Liver (tissue), 8 donors: ENCODE measurements at regions not wholly inside any gene's neighbourhood (a gene's known extent, or its start where the extent isn't known, plus 50 kb on each side); places are given as distances from the start of the nearest gene placed in this dataset.

Source experiments
- DNase-seq: peaks from one replicate; pipeline ENCODE4 v3.0.0-alpha.2; 2017; ENCODE audit warnings: low spot score
- H3K27ac ChIP-seq, 2 donors: one replicate each; pipeline ENCODE4 v1.7.0; 2013; ENCODE audit warnings: inconsistent platforms in 2 of 2, low read length in 2 of 2, control low read depth in 1 of 2, low read depth in 1 of 2, mild to moderate bottlenecking in 1 of 2
- H3K27me3 ChIP-seq, 4 donors: one replicate each; pipeline versions ENCODE4 v1.6.1 to v1.7.0; 2013; ENCODE audit warnings: low read length in 3 of 4, inconsistent platforms in 1 of 4, mild to moderate bottlenecking in 1 of 4, moderate library complexity in 1 of 4; ENCODE audit not compliant: control insufficient read depth in 4 of 4, insufficient read depth in 4 of 4
- H3K36me3 ChIP-seq, 4 donors: one replicate each; pipeline versions ENCODE4 v1.6.1 to v1.7.0; 2013; ENCODE audit warnings: low read length in 3 of 4, mild to moderate bottlenecking in 3 of 4, low read depth in 1 of 4, moderate library complexity in 1 of 4; ENCODE audit not compliant: control insufficient read depth in 4 of 4, insufficient read depth in 3 of 4
- H3K4me1 ChIP-seq, 4 donors: one replicate each; pipeline versions ENCODE4 v1.6.1 to v1.7.0; 2013; ENCODE audit warnings: low read length in 3 of 4, mild to moderate bottlenecking in 3 of 4, moderate library complexity in 1 of 4; ENCODE audit not compliant: control insufficient read depth in 4 of 4, insufficient read depth in 4 of 4
- H3K4me3 ChIP-seq, 3 donors: one replicate each; pipeline versions ENCODE4 v1.6.1 to v1.7.0; 2013; ENCODE audit warnings: low read length in 3 of 3, control low read depth in 1 of 3, low read depth in 1 of 3, mild to moderate bottlenecking in 1 of 3
- H3K9ac ChIP-seq, 2 donors: one replicate each; pipeline ENCODE4 v1.7.0; 2013; ENCODE audit warnings: low read length in 2 of 2, mild to moderate bottlenecking in 2 of 2, moderate library complexity in 2 of 2, control low read depth in 1 of 2, low read depth in 1 of 2
- H3K9me3 ChIP-seq, 4 donors: one replicate each; pipeline versions ENCODE4 v1.6.1 to v1.7.0; 2013; ENCODE audit warnings: low read length in 3 of 4; ENCODE audit not compliant: control insufficient read depth in 4 of 4
- ATF3 ChIP-seq: IDR thresholded peaks from 2 replicates; pipeline ENCODE4 v1.6.1; 2016; ENCODE audit warnings: antibody characterized with exemption
- CTCF ChIP-seq: fragments of 150-350 bp; IDR thresholded peaks from 2 replicates; pipeline ENCODE4 v1.5.1; 2017; ENCODE audit warnings: improper control_type of control experiment, low read depth, low read length; ENCODE audit not compliant: missing input control
- EGR1 ChIP-seq, 2 donors: IDR thresholded peaks; 2 replicates each; pipeline ENCODE4 v1.6.1; 2016 to 2018; ENCODE audit warnings: antibody characterized with exemption in 2 of 2, low read depth in 2 of 2
- FOXA1 ChIP-seq: IDR thresholded peaks from 2 replicates; pipeline ENCODE4 v1.6.1; 2016; ENCODE audit warnings: antibody characterized with exemption
- FOXA2 ChIP-seq: IDR thresholded peaks from 2 replicates; pipeline ENCODE4 v1.6.1; 2016; ENCODE audit warnings: antibody characterized with exemption
- GABPA ChIP-seq, 2 donors: IDR thresholded peaks in 1 of 2; conservative IDR thresholded peaks in 1 of 2; 2 replicates each; pipeline ENCODE4 v1.6.1; 2016; ENCODE audit warnings: antibody characterized with exemption in 2 of 2, mild to moderate bottlenecking in 1 of 2, moderate library complexity in 1 of 2
- HNF4A ChIP-seq, 2 donors: conservative IDR thresholded peaks; 2 replicates each; pipeline ENCODE4 v1.6.1; 2016; ENCODE audit warnings: antibody characterized with exemption in 2 of 2, mild to moderate bottlenecking in 2 of 2
- HNF4G ChIP-seq: IDR thresholded peaks from 2 replicates; pipeline ENCODE4 v1.6.1; 2016; ENCODE audit warnings: antibody characterized with exemption
- JUND ChIP-seq, 2 donors: IDR thresholded peaks; 2 replicates each; pipeline ENCODE4 v1.6.1; 2016; ENCODE audit warnings: antibody characterized with exemption in 2 of 2
- MAX ChIP-seq: IDR thresholded peaks from 2 replicates; pipeline ENCODE4 v1.6.1; 2016; ENCODE audit warnings: antibody characterized with exemption
- NR2F2 ChIP-seq: IDR thresholded peaks from 2 replicates; pipeline ENCODE4 v1.6.1; 2016; ENCODE audit warnings: antibody characterized with exemption
- RAD21 ChIP-seq, 2 donors: IDR thresholded peaks; 2 replicates each; pipeline ENCODE4 v1.6.1; 2016; ENCODE audit warnings: antibody characterized with exemption in 2 of 2, mild to moderate bottlenecking in 2 of 2
- RXRA ChIP-seq, 2 donors: IDR thresholded peaks; 2 replicates each; pipeline ENCODE4 v1.6.1; 2017 to 2018; ENCODE audit warnings: antibody characterized with exemption in 2 of 2, mild to moderate bottlenecking in 1 of 2
- SP1 ChIP-seq: IDR thresholded peaks from 2 replicates; pipeline ENCODE4 v1.6.1; 2018; ENCODE audit warnings: antibody characterized with exemption, mild to moderate bottlenecking
- TAF1 ChIP-seq: conservative IDR thresholded peaks from 2 replicates; pipeline ENCODE4 v1.6.1; 2016; ENCODE audit warnings: antibody characterized with exemption, mild to moderate bottlenecking
- YY1 ChIP-seq: IDR thresholded peaks from 2 replicates; pipeline ENCODE4 v1.6.1; 2016; ENCODE audit warnings: antibody characterized with exemption, mild to moderate bottlenecking
- WGBS: extraction: QIAGEN DNeasy Blood & Tissue Kit; methylation state at CpG from one replicate; pipeline ENCODE4 v1.1.7; 2013; 5-methylcytosine and 5-hydroxymethylcytosine counted together
- TF ChIP-seq, protein P1 (sequence below): IDR thresholded peaks from 2 replicates; pipeline ENCODE4 v1.6.1; 2016; ENCODE audit warnings: antibody characterized with exemption
- TF ChIP-seq, protein P2 (sequence below): IDR thresholded peaks from 2 replicates; pipeline ENCODE4 v1.6.1; 2016; ENCODE audit warnings: antibody characterized with exemption, mild to moderate bottlenecking
- donor health status: healthy.
- donor health status: healthy.
- donor health status: healthy.
- donor health status: healthy.
- donor health status: healthy.

- Histone ChIP-seq H3K27me3 (no peaks in the 10 kb centered on the region), H3K9me3 (no peaks in the 10 kb centered on the region), H3K4me3 (no peak overlapping the region), H3K36me3 (no peaks in the 10 kb centered on the region), H3K4me1 (peaks cover 0 to 2% (median 0%) of the 10 kb centered on the region in 4 donors), H3K27ac (no peak overlapping the region), H3K9ac (no peak overlapping the region)
- DNase-seq, result no peak
- TF ChIP-seq NR2F2 (no peak), EGR1 (IDR thresholded peaks at IDR 0.05; ENCODE audit: low read depth in 2 of 2) (no peak), RAD21 (IDR thresholded peaks at IDR 0.05) (no peak), YY1 (no peak), GABPA (IDR thresholded peaks at IDR 0.05 in 1 of 2, conservative IDR thresholded peaks at IDR 0.05 in 1 of 2) (no peak), FOXA2 (no peak), FOXA1 (no peak), MAX (no peak), HNF4G (no peak), CTCF (no peak), RXRA (IDR thresholded peaks at IDR 0.05) (no peak), ATF3 (no peak), JUND (IDR thresholded peaks at IDR 0.05) (no peak), TAF1 (no peak), HNF4A (conservative IDR thresholded peaks at IDR 0.05) (no peak), SP1 (no peak)
- TF ChIP-seq, protein P1, sequence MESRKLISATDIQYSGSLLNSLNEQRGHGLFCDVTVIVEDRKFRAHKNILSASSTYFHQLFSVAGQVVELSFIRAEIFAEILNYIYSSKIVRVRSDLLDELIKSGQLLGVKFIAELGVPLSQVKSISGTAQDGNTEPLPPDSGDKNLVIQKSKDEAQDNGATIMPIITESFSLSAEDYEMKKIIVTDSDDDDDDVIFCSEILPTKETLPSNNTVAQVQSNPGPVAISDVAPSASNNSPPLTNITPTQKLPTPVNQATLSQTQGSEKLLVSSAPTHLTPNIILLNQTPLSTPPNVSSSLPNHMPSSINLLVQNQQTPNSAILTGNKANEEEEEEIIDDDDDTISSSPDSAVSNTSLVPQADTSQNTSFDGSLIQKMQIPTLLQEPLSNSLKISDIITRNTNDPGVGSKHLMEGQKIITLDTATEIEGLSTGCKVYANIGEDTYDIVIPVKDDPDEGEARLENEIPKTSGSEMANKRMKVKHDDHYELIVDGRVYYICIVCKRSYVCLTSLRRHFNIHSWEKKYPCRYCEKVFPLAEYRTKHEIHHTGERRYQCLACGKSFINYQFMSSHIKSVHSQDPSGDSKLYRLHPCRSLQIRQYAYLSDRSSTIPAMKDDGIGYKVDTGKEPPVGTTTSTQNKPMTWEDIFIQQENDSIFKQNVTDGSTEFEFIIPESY, result no peak
- TF ChIP-seq, protein P2, sequence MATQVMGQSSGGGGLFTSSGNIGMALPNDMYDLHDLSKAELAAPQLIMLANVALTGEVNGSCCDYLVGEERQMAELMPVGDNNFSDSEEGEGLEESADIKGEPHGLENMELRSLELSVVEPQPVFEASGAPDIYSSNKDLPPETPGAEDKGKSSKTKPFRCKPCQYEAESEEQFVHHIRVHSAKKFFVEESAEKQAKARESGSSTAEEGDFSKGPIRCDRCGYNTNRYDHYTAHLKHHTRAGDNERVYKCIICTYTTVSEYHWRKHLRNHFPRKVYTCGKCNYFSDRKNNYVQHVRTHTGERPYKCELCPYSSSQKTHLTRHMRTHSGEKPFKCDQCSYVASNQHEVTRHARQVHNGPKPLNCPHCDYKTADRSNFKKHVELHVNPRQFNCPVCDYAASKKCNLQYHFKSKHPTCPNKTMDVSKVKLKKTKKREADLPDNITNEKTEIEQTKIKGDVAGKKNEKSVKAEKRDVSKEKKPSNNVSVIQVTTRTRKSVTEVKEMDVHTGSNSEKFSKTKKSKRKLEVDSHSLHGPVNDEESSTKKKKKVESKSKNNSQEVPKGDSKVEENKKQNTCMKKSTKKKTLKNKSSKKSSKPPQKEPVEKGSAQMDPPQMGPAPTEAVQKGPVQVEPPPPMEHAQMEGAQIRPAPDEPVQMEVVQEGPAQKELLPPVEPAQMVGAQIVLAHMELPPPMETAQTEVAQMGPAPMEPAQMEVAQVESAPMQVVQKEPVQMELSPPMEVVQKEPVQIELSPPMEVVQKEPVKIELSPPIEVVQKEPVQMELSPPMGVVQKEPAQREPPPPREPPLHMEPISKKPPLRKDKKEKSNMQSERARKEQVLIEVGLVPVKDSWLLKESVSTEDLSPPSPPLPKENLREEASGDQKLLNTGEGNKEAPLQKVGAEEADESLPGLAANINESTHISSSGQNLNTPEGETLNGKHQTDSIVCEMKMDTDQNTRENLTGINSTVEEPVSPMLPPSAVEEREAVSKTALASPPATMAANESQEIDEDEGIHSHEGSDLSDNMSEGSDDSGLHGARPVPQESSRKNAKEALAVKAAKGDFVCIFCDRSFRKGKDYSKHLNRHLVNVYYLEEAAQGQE, result no peak
- WGBS, result 97% methylated on average over 2 of the region's 2 CpGs
Measured at GRCh38 chr3:72516361-72516760, 331.9 kb downstream of the SHQ1 start.
